MM.1S (cell line): ENCODE measurements at regions not wholly inside any gene's neighbourhood (a gene's known extent, or its start where the extent isn't known, plus 50 kb on each side); places are given as distances from the start of the nearest gene placed in this dataset.

Source experiments
- DNase-seq: peaks from one replicate; pipeline ENCODE4 v3.0.0-alpha.2; 2015
- H2AFZ ChIP-seq: fragments of 300-600 bp; sonication (generic); 2 replicates; pipeline ENCODE4 v1.6.0; 2016; ENCODE audit warnings: antibody characterized with exemption, low read length
- H3F3A ChIP-seq: fragments of 300-600 bp; sonication (generic); 2 replicates; pipeline ENCODE4 v1.6.1; 2016; ENCODE audit warnings: mild to moderate bottlenecking, antibody characterized with exemption, low read length, moderate library complexity, mixed read lengths; ENCODE audit not compliant: insufficient read depth
- H3K27ac ChIP-seq: fragments of 300-600 bp; sonication (generic); 2 replicates; pipeline ENCODE4 v1.5.1; 2016; ENCODE audit warnings: mild to moderate bottlenecking, low read length
- H3K27me3 ChIP-seq: fragments of 300-600 bp; sonication (generic); replicated peaks from 2 replicates; pipeline ENCODE4 v1.6.0; 2016; ENCODE audit warnings: low read length; ENCODE audit not compliant: insufficient read depth
- H3K36me3 ChIP-seq: fragments of 300-600 bp; sonication (generic); replicated peaks from 2 replicates; pipeline ENCODE4 v1.6.1; 2016; ENCODE audit warnings: mild to moderate bottlenecking, low read length, mixed read lengths; ENCODE audit not compliant: insufficient read depth
- H3K4me1 ChIP-seq: fragments of 300-600 bp; sonication (generic); 2 replicates; pipeline ENCODE4 v1.6.1; 2016; ENCODE audit warnings: low read length, mixed read lengths
- H3K4me2 ChIP-seq: fragments of 300-600 bp; sonication (generic); 2 replicates; pipeline ENCODE4 v1.6.0; 2016; ENCODE audit warnings: low read depth, low read length
- H3K4me3 ChIP-seq: fragments of 300-600 bp; sonication (generic); 2 replicates; pipeline ENCODE4 v1.5.1; 2016; ENCODE audit warnings: low read length, mixed read lengths
- H3K79me2 ChIP-seq: fragments of 300-600 bp; sonication (generic); 2 replicates; pipeline ENCODE4 v1.6.1; 2016; ENCODE audit warnings: mixed run types, low read length, mixed read lengths
- H3K9ac ChIP-seq: fragments of 300-600 bp; sonication (generic); 2 replicates; pipeline ENCODE4 v1.6.1; 2016; ENCODE audit warnings: low read length, mixed read lengths
- H3K9me2 ChIP-seq: fragments of 300-600 bp; sonication (generic); replicated peaks from 2 replicates; pipeline ENCODE4 v1.6.1; 2016; ENCODE audit warnings: mild to moderate bottlenecking, low read length, mixed read lengths; ENCODE audit not compliant: insufficient read depth
- H3K9me3 ChIP-seq: fragments of 300-600 bp; sonication (generic); replicated peaks from 2 replicates; pipeline ENCODE4 v1.6.1; 2016; ENCODE audit warnings: mild to moderate bottlenecking, low read length, mixed read lengths; ENCODE audit not compliant: insufficient read depth
- H4K20me1 ChIP-seq: fragments of 300-600 bp; sonication (generic); 2 replicates; pipeline ENCODE4 v1.6.1; 2016; ENCODE audit warnings: mild to moderate bottlenecking, low read length, moderate library complexity, mixed read lengths; ENCODE audit not compliant: insufficient read depth
- CTCF ChIP-seq: fragments of 300-600 bp; sonication (generic); IDR thresholded peaks from 2 replicates; pipeline ENCODE4 v1.5.1; 2016; ENCODE audit warnings: antibody characterized with exemption, low read length, mixed read lengths
- EZH2 ChIP-seq: fragments of 300-600 bp; sonication (generic); optimal IDR thresholded peaks from 2 replicates; pipeline ENCODE3; 2017; ENCODE audit warnings: low read depth, mild to moderate bottlenecking, antibody characterized with exemption, low read length, mixed read lengths
- EZH2phosphoT487 ChIP-seq: fragments of 300-600 bp; sonication (generic); IDR thresholded peaks from 2 replicates; pipeline ENCODE4 v1.6.1; 2018; ENCODE audit warnings: antibody characterized with exemption, low read length

GRCh38 chr2:11096591-11096990 lies 58.7 kb upstream of the SLC66A3 start:
- no peaks in the 10 kb centered on the region for H3K9me2 ChIP-seq
- no peaks in the 10 kb centered on the region for H3K27me3 ChIP-seq
- H3K27ac ChIP-seq, result no peak overlapping the region
- H3K4me2 ChIP-seq, result no peak overlapping the region
- H3F3A ChIP-seq, result no peaks in the 10 kb centered on the region
- TF ChIP-seq EZH2phosphoT487 (no peak), CTCF (no peak), EZH2 (no peak)
- no peaks in the 10 kb centered on the region for H3K79me2 ChIP-seq
- no peaks in the 10 kb centered on the region for H3K9me3 ChIP-seq
- no peak overlapping the region for H2AFZ ChIP-seq
- no peak overlapping the region for H3K4me3 ChIP-seq
- H3K36me3 ChIP-seq, result no peaks in the 10 kb centered on the region
- H4K20me1 ChIP-seq, result no peaks in the 10 kb centered on the region
- DNase-seq, result no peak
- H3K4me1 ChIP-seq, result no peaks in the 10 kb centered on the region
- H3K9ac ChIP-seq, result no peak overlapping the region

DNA sequence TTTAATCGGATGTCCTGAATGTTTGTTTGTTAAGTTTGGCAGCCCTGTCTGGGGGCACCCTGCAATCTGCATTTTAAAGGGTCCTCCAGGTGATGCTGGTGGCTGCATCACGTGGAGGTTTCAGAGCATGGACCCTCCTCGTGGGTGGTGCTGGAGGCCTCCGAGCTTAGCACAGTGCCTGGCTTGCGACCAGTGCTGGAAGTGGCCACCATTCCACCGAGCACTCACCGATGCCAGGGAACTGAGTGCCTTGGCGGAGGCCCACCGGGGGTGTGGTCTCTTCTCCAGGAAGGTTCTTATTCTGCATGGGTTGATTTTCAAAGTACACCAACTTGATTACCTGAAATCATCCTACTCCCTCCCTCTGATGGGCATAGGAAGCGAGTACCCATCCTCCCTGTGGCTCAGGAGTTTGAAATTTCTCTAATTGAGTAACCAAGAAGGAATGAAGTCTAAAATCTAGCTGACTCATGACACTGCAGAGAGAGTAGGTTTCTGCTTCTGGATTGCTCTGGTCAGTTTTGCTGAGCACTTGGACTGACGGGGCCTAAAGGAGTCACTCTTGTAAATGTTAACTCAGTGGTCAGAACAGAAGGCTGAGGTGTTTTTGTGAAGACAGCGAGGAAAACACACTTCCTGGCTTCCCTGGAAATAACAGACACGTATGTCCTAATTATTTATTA lies 58.1 kb upstream of the SLC66A3 start:
- H3K4me1 ChIP-seq, result no peaks in the 10 kb centered on the region
- H3K27me3 ChIP-seq, result no peaks in the 10 kb centered on the region
- H3K4me3 ChIP-seq, result no peak overlapping the region
- H3K27ac ChIP-seq, result no peak overlapping the region
- no peaks in the 10 kb centered on the region for H3F3A ChIP-seq
- H3K4me2 ChIP-seq, result no peak overlapping the region
- DNase-seq, result no peak
- H3K9me3 ChIP-seq, result no peaks in the 10 kb centered on the region
- H3K9ac ChIP-seq, result no peak overlapping the region
- no peaks in the 10 kb centered on the region for H4K20me1 ChIP-seq
- no peaks in the 10 kb centered on the region for H3K79me2 ChIP-seq
- H3K36me3 ChIP-seq, result no peaks in the 10 kb centered on the region
- no peak overlapping the region for H2AFZ ChIP-seq
- TF ChIP-seq EZH2phosphoT487, result no peak
- TF ChIP-seq CTCF, result no peak
- no peak for TF ChIP-seq EZH2
- H3K9me2 ChIP-seq, result no peaks in the 10 kb centered on the region

DNA sequence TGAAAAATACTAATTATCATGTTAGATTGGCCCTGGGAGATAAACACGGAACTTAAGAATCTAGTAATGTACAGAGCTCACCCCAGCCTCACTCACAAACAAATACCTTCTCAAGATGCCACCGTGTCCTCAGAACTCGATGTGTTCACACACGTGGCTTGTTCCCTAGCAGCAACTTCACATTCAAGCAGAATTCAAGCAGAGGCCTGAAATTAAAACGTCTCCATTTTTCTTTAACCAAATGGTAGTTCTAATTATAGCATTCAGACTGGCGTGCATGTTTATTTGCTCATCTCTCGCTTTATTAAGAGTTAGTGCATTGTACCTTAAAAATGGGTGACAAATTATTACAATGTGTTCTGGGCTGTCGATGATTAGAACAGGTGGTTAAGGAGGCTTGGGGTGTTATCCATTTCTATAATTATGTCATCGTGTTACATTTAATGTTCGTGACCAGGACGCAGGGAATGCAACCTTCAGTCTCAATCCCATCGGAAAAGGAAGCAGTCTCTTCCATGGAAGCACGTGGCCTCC lies 57.3 kb upstream of the SLC66A3 start:
- DNase-seq, result no peak
- Histone ChIP-seq H3K9ac (no peak overlapping the region), H3F3A (peaks cover 2% of the 10 kb centered on the region; the same call in 1 of the 2 replicates), H3K9me3 (no peaks in the 10 kb centered on the region), H3K4me3 (no peak overlapping the region), H2AFZ (no peak overlapping the region), H3K4me2 (no peak overlapping the region), H4K20me1 (no peaks in the 10 kb centered on the region), H3K27ac (no peak overlapping the region), H3K4me1 (no peaks in the 10 kb centered on the region), H3K36me3 (no peaks in the 10 kb centered on the region), H3K9me2 (no peaks in the 10 kb centered on the region), H3K79me2 (no peaks in the 10 kb centered on the region), H3K27me3 (no peaks in the 10 kb centered on the region)
- TF ChIP-seq EZH2 (no peak), CTCF (no peak), EZH2phosphoT487 (no peak)
